ENCODE measurements at regions not wholly inside any gene's neighbourhood (a gene's known extent, or its start where the extent isn't known, plus 50 kb on each side); places are given as distances from the start of the nearest gene placed in this dataset.

GRCh38 chr4:178293601-178294000, 851.4 kb upstream of the AGA start:
- TF ChIP-seq, protein P1, sequence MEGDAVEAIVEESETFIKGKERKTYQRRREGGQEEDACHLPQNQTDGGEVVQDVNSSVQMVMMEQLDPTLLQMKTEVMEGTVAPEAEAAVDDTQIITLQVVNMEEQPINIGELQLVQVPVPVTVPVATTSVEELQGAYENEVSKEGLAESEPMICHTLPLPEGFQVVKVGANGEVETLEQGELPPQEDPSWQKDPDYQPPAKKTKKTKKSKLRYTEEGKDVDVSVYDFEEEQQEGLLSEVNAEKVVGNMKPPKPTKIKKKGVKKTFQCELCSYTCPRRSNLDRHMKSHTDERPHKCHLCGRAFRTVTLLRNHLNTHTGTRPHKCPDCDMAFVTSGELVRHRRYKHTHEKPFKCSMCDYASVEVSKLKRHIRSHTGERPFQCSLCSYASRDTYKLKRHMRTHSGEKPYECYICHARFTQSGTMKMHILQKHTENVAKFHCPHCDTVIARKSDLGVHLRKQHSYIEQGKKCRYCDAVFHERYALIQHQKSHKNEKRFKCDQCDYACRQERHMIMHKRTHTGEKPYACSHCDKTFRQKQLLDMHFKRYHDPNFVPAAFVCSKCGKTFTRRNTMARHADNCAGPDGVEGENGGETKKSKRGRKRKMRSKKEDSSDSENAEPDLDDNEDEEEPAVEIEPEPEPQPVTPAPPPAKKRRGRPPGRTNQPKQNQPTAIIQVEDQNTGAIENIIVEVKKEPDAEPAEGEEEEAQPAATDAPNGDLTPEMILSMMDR (IDR thresholded peaks at IDR 0.05), result no peak
- no peak for TF ChIP-seq POLR2AphosphoS5 (IDR thresholded peaks at IDR 0.05)
- TF ChIP-seq POLR2A (IDR thresholded peaks at IDR 0.05), result no peak
- TF ChIP-seq EP300 (IDR thresholded peaks at IDR 0.05), result no peak
